Stimulated activated CD4-positive, alpha-beta T cell treated with anti-CD3 and anti-CD28 coated beads, Interleukin-4, amount 100 ng/mL, for 24 hours (primary cell): ENCODE measurements at regions not wholly inside any gene's neighbourhood (a gene's known extent, or its start where the extent isn't known, plus 50 kb on each side); places are given as distances from the start of the nearest gene placed in this dataset.

Experiments used
- DNase-seq: peaks from one replicate; pipeline ENCODE4 v3.0.0-alpha.2; 2020

GRCh38 chr10:36621346-36621745 is 504.1 kb upstream of the ANKRD30A start:
- no peak for DNase-seq

GRCh38 chr10:36612436-36612835 is 513.0 kb upstream of the ANKRD30A start:
- no peak for DNase-seq

- DNase-seq, result no peak
Measured at GRCh38 chr10:36608866-36609265, 516.5 kb upstream of the ANKRD30A start.

DNA sequence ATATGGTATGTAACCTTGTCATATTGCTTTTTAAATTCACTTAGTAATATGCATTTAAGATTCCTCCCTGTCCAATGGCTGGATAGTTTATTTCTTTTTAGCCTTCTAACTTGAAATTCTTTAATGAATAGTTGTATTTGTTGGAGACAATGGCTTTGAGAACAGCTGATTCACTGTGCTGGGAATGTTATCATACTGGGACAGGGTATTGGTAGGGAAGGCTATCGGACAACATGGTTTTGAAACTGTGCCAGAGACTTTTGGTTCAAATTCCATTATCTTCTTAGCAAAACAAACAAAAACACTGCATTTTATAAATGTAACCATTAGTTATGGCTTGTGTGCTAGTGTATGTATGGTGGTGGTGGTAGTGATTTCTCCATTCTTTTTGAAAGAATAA is 517.1 kb upstream of the ANKRD30A start:
- no peak for DNase-seq

- no peak for DNase-seq
Measured at GRCh38 chr10:36606234-36606839, 519.1 kb upstream of the ANKRD30A start.

GRCh38 chr10:36604316-36604715 is 521.1 kb upstream of the ANKRD30A start:
- DNase-seq, result no peak

- no peak for DNase-seq
Measured at GRCh38 chr10:36603688-36604087, 521.7 kb upstream of the ANKRD30A start.

DNA sequence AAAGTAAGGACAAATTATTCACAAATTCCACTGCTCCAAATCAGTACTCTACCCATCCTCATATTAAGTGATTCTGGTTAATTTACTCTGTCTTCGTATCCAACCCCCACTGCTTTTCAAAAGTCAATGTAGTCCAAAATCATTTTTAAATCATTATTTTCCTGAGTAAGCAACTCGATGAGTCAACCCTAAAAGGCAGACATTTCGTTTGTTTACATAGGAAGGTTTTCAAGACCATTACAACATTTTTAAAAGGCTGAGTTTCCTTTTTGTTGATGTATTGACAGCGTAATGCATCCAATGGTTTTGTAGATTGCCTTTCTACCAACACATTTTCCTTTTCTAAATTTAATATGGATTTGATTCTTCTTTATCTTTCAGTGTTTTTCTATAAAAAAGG is 523.0 kb upstream of the ANKRD30A start:
- DNase-seq, result no peak

DNA sequence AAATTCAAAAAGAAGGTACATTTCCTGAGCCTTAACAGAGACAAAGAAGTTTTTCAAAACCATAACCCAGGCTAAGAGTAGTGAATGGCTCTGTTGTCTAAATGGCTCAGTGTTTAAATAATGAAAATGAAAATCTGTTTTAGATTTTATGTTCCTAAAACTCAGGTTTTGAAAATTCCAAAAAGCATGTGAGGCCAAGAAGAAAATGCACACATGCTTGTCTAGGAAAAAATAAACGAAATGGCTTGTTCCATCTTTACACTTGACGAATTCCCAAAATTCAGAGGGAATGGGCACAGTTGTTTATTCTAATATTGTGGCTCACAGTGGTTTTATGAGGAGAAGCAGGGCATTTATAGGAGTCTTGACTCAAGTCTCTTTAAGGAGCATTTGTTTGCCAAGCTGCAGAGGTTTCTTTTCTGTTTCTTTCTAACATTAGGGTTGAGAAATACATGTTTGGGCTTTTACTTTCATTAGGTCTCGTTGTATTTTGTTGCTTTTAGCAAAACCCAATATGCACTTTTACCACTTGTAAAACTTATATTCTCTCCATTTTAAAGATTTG is 527.6 kb upstream of the ANKRD30A start:
- DNase-seq, result no peak

GRCh38 chr10:36592964-36593363 is 532.4 kb upstream of the ANKRD30A start:
- no peak for DNase-seq

GRCh38 chr10:36591436-36591835 is 534.0 kb upstream of the ANKRD30A start:
- no peak for DNase-seq

DNA sequence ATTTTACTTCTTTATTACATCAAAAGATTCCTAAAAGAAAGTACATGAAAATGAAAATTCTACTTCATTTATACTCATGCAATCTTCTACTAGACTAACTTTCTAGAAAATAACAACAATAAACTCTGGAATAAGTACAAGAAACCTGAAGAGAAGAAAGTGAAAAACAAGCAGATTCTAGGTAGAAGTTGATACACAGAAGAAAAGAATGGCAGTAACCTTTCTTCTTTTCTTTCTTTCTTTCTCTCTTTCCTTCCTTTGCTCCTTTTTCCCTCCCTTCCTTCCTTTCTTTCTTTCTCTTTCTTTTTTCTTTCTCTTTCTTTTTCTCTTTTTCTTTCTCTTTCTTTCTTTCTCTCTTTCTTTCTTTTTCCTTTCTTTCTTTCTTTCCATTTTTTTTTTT is 541.7 kb upstream of the ANKRD30A start:
- DNase-seq, result no peak

DNA sequence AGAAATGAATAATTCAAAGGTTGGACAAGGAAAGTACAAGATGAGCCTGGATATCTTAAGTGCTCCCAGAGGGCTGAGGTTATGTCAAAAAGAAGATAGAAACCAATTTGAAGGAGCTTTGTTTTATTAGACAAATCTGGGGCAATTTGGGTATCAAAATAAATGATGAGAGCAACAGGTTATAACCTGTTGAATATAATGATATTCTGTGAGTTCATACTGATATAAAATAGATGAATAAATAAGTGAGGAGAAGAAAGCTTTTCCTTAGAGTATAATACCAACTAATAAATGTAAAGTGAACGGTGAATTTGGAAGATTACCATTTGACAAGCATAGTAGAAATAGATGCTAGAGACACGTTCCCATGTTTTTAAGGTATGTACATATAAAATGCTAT is 544.2 kb upstream of the ANKRD30A start:
- DNase-seq, result no peak

DNA sequence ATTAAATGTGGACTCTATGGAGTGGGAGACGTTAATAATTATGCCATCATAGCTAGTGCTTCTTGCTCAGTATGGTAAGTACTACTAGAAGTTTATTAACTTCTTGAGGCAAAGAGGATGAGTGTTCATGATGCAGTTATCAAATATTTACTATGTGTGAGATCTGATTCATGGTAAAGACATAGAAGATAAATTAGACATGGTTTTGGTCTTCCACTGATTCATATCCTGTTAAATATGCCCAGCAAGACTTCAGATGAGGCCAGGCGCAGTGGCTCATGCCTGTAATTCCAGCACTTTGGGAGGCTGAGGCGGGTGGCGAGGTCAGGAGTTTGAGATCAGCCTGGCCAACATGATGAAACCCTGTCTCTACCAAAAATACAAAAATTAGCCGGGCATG is 547.1 kb upstream of the ANKRD30A start:
- no peak for DNase-seq

- no peak for DNase-seq
Measured at GRCh38 chr10:36577126-36577525, 548.3 kb upstream of the ANKRD30A start.

- DNase-seq, result no peak
Measured at GRCh38 chr10:36574207-36574606, 551.2 kb upstream of the ANKRD30A start.

- no peak for DNase-seq
Measured at GRCh38 chr10:36573246-36573645, 552.2 kb upstream of the ANKRD30A start.

GRCh38 chr10:36564433-36564832 is 561.0 kb upstream of the ANKRD30A start:
- no peak for DNase-seq

- no peak for DNase-seq
Measured at GRCh38 chr10:36559412-36560400, 565.7 kb upstream of the ANKRD30A start.

- no peak for DNase-seq
Measured at GRCh38 chr10:36556468-36556867, 568.9 kb upstream of the ANKRD30A start.

DNA sequence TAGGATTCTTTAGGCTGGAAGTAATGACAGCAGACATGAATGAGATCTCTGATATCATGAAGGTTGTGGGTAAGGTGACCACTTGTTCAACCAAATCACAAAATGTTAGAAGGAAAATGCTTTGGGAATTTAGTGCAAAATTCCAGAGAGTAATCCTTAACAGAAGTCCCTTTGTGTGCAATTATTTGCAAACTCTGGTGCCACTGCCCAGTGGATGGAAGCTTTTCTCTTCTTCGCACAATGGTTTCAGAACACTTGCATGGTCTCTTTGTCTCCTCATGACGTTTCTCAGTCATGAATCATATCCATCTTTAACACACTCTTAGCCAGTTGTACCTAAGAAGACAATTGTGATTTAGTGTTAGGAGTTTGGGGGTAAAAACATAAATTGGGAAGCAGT is 570.4 kb upstream of the ANKRD30A start:
- DNase-seq, result no peak

- no peak for DNase-seq
Measured at GRCh38 chr10:36547965-36548364, 577.4 kb upstream of the ANKRD30A start.

DNA sequence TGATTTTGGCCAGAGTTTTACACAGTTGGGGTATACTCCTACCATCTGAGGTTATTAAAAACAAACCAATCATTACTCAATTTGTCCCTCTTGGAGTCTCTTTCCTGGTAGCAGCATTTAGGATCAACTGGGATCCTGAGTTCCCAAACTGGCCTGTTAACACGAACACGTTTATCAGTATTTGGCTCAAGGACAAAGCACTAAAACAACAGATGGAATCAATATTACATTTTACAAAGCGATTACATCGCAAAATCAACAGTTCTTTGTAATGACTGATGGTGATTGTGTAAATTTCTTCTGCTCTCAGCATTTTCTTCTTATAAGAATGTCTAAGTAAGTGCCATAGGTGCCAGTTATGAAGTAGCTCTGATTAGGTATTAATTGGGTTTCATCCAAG is 582.9 kb upstream of the ANKRD30A start:
- DNase-seq, result no peak

GRCh38 chr10:36540611-36541010 is 584.8 kb upstream of the ANKRD30A start:
- no peak for DNase-seq
